IMR-90 (cell line): ENCODE measurements at regions not wholly inside any gene's neighbourhood (a gene's known extent, or its start where the extent isn't known, plus 50 kb on each side); places are given as distances from the start of the nearest gene placed in this dataset.

Experiments
- BHLHE40 ChIP-seq: fragments of 150-350 bp; IDR thresholded peaks from 2 replicates; pipeline ENCODE4 v1.6.1; 2016; ENCODE audit warnings: mild to moderate bottlenecking, low read depth, low read length
- FOS ChIP-seq: fragments of 150-350 bp; IDR thresholded peaks from 2 replicates; pipeline ENCODE4 v1.6.1; 2016; ENCODE audit warnings: low read depth, low read length
- MAFK ChIP-seq: IDR thresholded peaks from 2 replicates; pipeline ENCODE4 v1.6.1; 2012; ENCODE audit warnings: low read depth, low read length, improper control_type of control experiment
- POLR2A ChIP-seq: IDR thresholded peaks from 2 replicates; pipeline ENCODE4 v1.6.1; 2012; ENCODE audit warnings: mild to moderate bottlenecking, low read depth, low read length
- SMC3 ChIP-seq: fragments of 150-350 bp; IDR thresholded peaks from 2 replicates; pipeline ENCODE4 v1.6.1; 2016; ENCODE audit warnings: low read depth, mild to moderate bottlenecking, antibody characterized with exemption, low read length, moderate library complexity
- TF ChIP-seq, protein P1 (sequence below): conservative IDR thresholded peaks from 2 replicates; pipeline ENCODE4 v1.5.1; 2012; ENCODE audit warnings: mild to moderate bottlenecking, low read depth, low read length, improper control_type of control experiment

DNA sequence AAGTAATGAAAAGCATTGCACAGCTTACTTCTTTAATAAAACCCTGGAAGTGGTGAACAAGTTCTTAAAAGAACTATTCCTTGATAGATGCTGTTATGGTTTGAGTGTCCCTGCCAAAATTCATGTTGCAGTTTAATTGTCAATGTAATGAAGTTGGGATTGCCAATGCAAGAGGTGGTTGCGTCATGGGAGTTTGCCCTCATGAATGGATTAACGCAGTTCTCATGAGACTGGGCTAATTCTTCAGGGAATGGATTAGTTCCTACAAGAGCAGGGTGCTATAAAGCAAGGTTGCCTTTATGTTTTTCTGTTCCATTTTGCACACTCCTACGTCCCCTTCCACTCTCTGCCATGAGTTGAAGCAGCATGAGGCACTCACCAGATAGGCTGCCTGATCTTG, 446.7 kb upstream of the B3GALT2 start:
- TF ChIP-seq BHLHE40 (no peak), MAFK (no peak), FOS (no peak), POLR2A (no peak), SMC3 (no peak)
- TF ChIP-seq, protein P1, sequence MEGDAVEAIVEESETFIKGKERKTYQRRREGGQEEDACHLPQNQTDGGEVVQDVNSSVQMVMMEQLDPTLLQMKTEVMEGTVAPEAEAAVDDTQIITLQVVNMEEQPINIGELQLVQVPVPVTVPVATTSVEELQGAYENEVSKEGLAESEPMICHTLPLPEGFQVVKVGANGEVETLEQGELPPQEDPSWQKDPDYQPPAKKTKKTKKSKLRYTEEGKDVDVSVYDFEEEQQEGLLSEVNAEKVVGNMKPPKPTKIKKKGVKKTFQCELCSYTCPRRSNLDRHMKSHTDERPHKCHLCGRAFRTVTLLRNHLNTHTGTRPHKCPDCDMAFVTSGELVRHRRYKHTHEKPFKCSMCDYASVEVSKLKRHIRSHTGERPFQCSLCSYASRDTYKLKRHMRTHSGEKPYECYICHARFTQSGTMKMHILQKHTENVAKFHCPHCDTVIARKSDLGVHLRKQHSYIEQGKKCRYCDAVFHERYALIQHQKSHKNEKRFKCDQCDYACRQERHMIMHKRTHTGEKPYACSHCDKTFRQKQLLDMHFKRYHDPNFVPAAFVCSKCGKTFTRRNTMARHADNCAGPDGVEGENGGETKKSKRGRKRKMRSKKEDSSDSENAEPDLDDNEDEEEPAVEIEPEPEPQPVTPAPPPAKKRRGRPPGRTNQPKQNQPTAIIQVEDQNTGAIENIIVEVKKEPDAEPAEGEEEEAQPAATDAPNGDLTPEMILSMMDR = no peak
